Transverse colon (tissue), 3 donors: ENCODE measurements at regions not wholly inside any gene's neighbourhood (a gene's known extent, or its start where the extent isn't known, plus 50 kb on each side); places are given as distances from the start of the nearest gene placed in this dataset.

Source experiments
- CTCF ChIP-seq, 5 experiments: fragments of 200-600 bp in 3 of 5; fragments of 450-650 bp in 2 of 5; sonication (generic) in 3 of 5; IDR thresholded peaks; 1 replicate in 2 of 5; 2 replicates in 3 of 5; pipeline ENCODE4 v1.5.1; 2016 to 2017; ENCODE audit warnings: antibody characterized with exemption in 5 of 5, inconsistent platforms in 3 of 5, mild to moderate bottlenecking in 2 of 5, moderate library complexity in 1 of 5
- POLR2A ChIP-seq: fragments of 450-650 bp; IDR thresholded peaks from one replicate; pipeline ENCODE4 v1.6.1; 2016; ENCODE audit warnings: antibody characterized with exemption, mild to moderate bottlenecking, moderate library complexity

- TF ChIP-seq CTCF (IDR thresholded peaks at IDR 0.05) (no peak), POLR2A (no peak)
Observed at GRCh38 chr5:174234388-174234787, 188.9 kb downstream of the NSG2 start.
